B cell (primary cell): ENCODE measurements at regions not wholly inside any gene's neighbourhood (a gene's known extent, or its start where the extent isn't known, plus 50 kb on each side); places are given as distances from the start of the nearest gene placed in this dataset.

ENCODE experiments used
- ATAC-seq: fragments of 200-7000 bp; cut with Tn5 transposase; one replicate; pipeline ENCODE4 v1.10.0; 2021; ENCODE audit warnings: low read depth, mild to moderate bottlenecking, moderate number of reproducible peaks, moderate library complexity
- CTCF ChIA-PET: fragments of 350-600 bp; sonication (Branson Sonifier 250); formaldehyde crosslinking; loops from one replicate; lab custom pipeline; 2021; ENCODE audit warnings: antibody characterized with exemption, inconsistent platforms; lab: Charles Lee
- POLR2A ChIA-PET: fragments of 350-600 bp; sonication (Branson Sonifier 250); formaldehyde crosslinking; loops from one replicate; lab custom pipeline; 2021; ENCODE audit warnings: antibody characterized with exemption; lab: Charles Lee
- DNase-seq: peaks from one replicate; pipeline ENCODE4 v3.0.0; 2013
- H2AFZ ChIP-seq: 2 replicates; pipeline ENCODE4 v1.6.1; 2012; ENCODE audit warnings: mild to moderate bottlenecking, low read depth, low read length; ENCODE audit not compliant: insufficient read depth, poor library complexity, severe bottlenecking
- H3K27ac ChIP-seq, 2 donors: 1 replicate in 1 of 2; 2 replicates in 1 of 2; pipeline ENCODE4 v1.5.1; 2012 to 2013; ENCODE audit warnings: low read length in 2 of 2, mild to moderate bottlenecking in 2 of 2, moderate library complexity in 1 of 2
- H3K27me3 ChIP-seq, 4 experiments: fragments of 200-600 bp in 1 of 4; sonication (generic) in 1 of 4; replicated peaks in 1 of 4; 1 replicate in 2 of 4; 2 replicates in 2 of 4; pipeline versions ENCODE4 v1.6.1 to v1.7.0; 2013 to 2016; ENCODE audit warnings: low read length in 3 of 4, mild to moderate bottlenecking in 2 of 4, mixed read lengths in 1 of 4, moderate library complexity in 1 of 4; ENCODE audit not compliant: insufficient read depth in 4 of 4, control insufficient read depth in 3 of 4; ENCODE audit errors: control extremely low read depth in 1 of 4
- H3K36me3 ChIP-seq, 2 experiments: replicated peaks in 1 of 2; 1 replicate in 1 of 2; 2 replicates in 1 of 2; pipeline versions ENCODE4 v1.6.1 to v1.7.1; 2013; ENCODE audit warnings: low read length in 1 of 2; ENCODE audit not compliant: insufficient read depth in 2 of 2, control insufficient read depth in 1 of 2; ENCODE audit errors: control extremely low read depth in 1 of 2, extremely low read depth in 1 of 2
- H3K4me1 ChIP-seq, 2 donors: fragments of 200-600 bp in 1 of 2; sonication (generic) in 1 of 2; 1 replicate in 1 of 2; 2 replicates in 1 of 2; pipeline versions ENCODE4 v1.5.1 to v1.6.1; 2013 to 2017; ENCODE audit warnings: low read length in 2 of 2; ENCODE audit not compliant: control insufficient read depth in 2 of 2, insufficient read depth in 2 of 2
- H3K4me2 ChIP-seq: replicated peaks from 2 replicates; pipeline ENCODE3; 2012; ENCODE audit warnings: mild to moderate bottlenecking, low read depth, low read length; ENCODE audit not compliant: poor library complexity, severe bottlenecking
- H3K4me3 ChIP-seq, 5 experiments: fragments of 200-600 bp in 1 of 5; sonication (generic) in 1 of 5; 1 replicate in 3 of 5; 2 replicates in 2 of 5; pipeline versions ENCODE4 v1.5.1 to v1.7.0; 2011 to 2016; ENCODE audit warnings: low read length in 4 of 5, mild to moderate bottlenecking in 4 of 5, low read depth in 2 of 5, control low read depth in 1 of 5, moderate library complexity in 1 of 5; ENCODE audit not compliant: insufficient read depth in 1 of 5; ENCODE audit errors: control extremely low read depth in 1 of 5, extremely low read depth in 1 of 5
- H3K79me2 ChIP-seq: fragments of 200-600 bp; sonication (generic); one replicate; pipeline ENCODE4 v1.6.0; 2016; ENCODE audit warnings: low read length; ENCODE audit not compliant: control insufficient read depth, insufficient read depth
- H3K9ac ChIP-seq: fragments of 200-600 bp; sonication (generic); 2 replicates; pipeline ENCODE4 v1.6.1; 2017; ENCODE audit warnings: mild to moderate bottlenecking, low read length, moderate library complexity
- H3K9me3 ChIP-seq, 3 donors: one replicate each; pipeline versions ENCODE4 v1.6.1 to v1.7.1; 2013; ENCODE audit warnings: low read length in 2 of 3; ENCODE audit not compliant: control insufficient read depth in 2 of 3, insufficient read depth in 1 of 3; ENCODE audit errors: control extremely low read depth in 1 of 3
- H4K20me1 ChIP-seq: 2 replicates; pipeline ENCODE4 v1.6.0; 2012; ENCODE audit warnings: mild to moderate bottlenecking, low read length; ENCODE audit not compliant: insufficient read depth, control insufficient read depth, poor library complexity, severe bottlenecking
- H3K27ac Mint-ChIP-seq: one replicate; pipeline ENCODE4 v1.8.0; 2021; ENCODE audit warnings: mixed read lengths
- H3K27me3 Mint-ChIP-seq: one replicate; pipeline ENCODE4 v1.8.0; 2021; ENCODE audit warnings: mixed read lengths
- H3K4me1 Mint-ChIP-seq: one replicate; pipeline ENCODE4 v1.8.0; 2021; ENCODE audit warnings: mixed read lengths
- H3K4me3 Mint-ChIP-seq: one replicate; pipeline ENCODE4 v1.8.0; 2021; ENCODE audit warnings: mixed read lengths
- H3K9me3 Mint-ChIP-seq: one replicate; pipeline ENCODE4 v1.8.0; 2022; ENCODE audit warnings: mixed read lengths; ENCODE audit not compliant: insufficient read depth
- CTCF ChIP-seq: fragments of 200-600 bp; IDR thresholded peaks from one replicate; pipeline ENCODE4 v1.8.0; 2022; ENCODE audit warnings: antibody characterized with exemption, mild to moderate bottlenecking
- EZH2 ChIP-seq: IDR thresholded peaks from 2 replicates; pipeline ENCODE4 v1.6.1; 2012; ENCODE audit warnings: borderline replicate concordance, low read depth, mild to moderate bottlenecking, moderate library complexity, low read length; ENCODE audit not compliant: insufficient read depth, poor library complexity, severe bottlenecking
- WGBS: methylation state at CpG from one replicate; pipeline ENCODE4 v1.1.5; 2013; ENCODE audit warnings: missing lambda C conversion rate; ENCODE audit not compliant: insufficient coverage; 5-methylcytosine and 5-hydroxymethylcytosine counted together
- intact Hi-C: fragments of 100-400 bp; cut with micrococcal nuclease; formaldehyde crosslinking; loops from one replicate; pipeline ENCODE4 v1.10.0; 2022

DNA sequence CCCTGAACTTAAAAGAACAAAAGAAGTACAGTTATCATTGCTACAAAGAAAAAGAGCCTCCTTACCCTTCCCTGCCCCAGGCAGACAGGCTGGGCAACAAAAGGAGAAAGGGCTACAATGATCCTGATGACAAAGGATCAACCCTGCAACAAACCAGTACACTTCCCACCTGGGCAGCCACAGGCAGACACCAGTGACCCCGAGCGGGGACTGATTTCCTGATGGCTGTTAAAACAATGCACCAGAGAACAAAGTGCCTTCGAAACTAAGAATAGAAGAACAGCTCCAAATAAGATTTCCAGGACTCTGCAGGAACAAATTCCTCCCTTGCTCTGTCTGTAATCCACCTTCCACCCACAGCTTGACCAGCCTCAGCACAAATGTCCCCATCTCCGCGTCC is 106.3 kb upstream of the ARHGEF3 start:
- H3K4me1 Mint-ChIP-seq: no peaks in the 10 kb centered on the region
- no peak overlapping the region for H3K4me3 Mint-ChIP-seq
- 91% methylated on average over 3 of the region's 5 CpGs for WGBS
- no peaks in the 10 kb centered on the region for H3K27me3 Mint-ChIP-seq
- Histone ChIP-seq H4K20me1 (no peaks in the 10 kb centered on the region), H3K4me3 (no peak overlapping the region), H3K4me1 (no peaks in the 10 kb centered on the region), H2AFZ (no peak overlapping the region), H3K4me2 (no peak overlapping the region), H3K79me2 (peaks cover 13% of the 10 kb centered on the region), H3K9ac (no peak overlapping the region), H3K9me3 (no peaks in the 10 kb centered on the region), H3K27me3 (no peaks in the 10 kb centered on the region), H3K36me3 (no peaks in the 10 kb centered on the region), H3K27ac (no peak overlapping the region)
- ATAC-seq (no peak), DNase-seq (no peak)
- ChIA-PET POLR2A (no interaction called here), CTCF (no interaction called here)
- no peak overlapping the region for H3K27ac Mint-ChIP-seq
- no peak for TF ChIP-seq CTCF
- TF ChIP-seq EZH2: no peak
- no peaks in the 10 kb centered on the region for H3K9me3 Mint-ChIP-seq
- intact Hi-C loops: no loop called here

DNA sequence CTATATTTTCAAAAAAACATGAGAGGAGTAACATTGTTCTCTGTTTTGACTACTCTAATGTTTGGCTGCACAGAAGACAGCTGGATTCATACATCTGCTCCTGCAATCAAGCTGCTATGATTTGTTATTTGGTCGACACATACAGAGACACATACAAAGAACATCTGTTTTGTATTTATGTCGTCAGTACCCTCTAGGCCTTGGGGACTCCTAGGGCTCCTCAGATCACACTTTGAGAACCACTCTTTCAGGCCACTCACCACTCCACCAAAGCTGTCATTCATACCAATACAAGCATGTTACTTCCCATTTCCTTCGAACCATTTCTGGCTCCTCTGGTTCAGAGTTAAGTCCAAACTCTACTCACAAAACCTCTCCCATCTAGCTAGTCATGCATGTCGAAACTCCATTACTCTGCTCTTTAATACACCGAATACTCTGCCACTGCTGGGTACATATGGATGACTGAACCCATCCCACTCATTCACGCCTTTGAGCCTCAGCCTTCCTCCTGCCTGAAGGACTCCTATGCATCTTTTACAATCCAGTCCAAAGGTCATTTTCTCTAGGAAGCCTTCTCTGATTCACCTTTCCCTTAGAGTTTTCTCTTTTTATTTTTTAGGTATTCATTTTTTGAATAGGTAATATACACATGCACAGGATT is 102.9 kb upstream of the ARHGEF3 start:
- H3K36me3 ChIP-seq: no peaks in the 10 kb centered on the region
- no peak overlapping the region for H3K4me3 ChIP-seq
- H3K4me3 Mint-ChIP-seq: no peak overlapping the region
- peaks cover 5% of the 10 kb centered on the region for H3K79me2 ChIP-seq
- no peak overlapping the region for H3K4me2 ChIP-seq
- H3K27me3 Mint-ChIP-seq: no peaks in the 10 kb centered on the region
- H3K4me1 ChIP-seq: peaks cover 0 to 3% of the 10 kb centered on the region in 2 donors
- TF ChIP-seq CTCF (no peak), EZH2 (no peak)
- WGBS: 94% methylated on average over 4 of the region's 6 CpGs
- POLR2A ChIA-PET: no interaction called here
- H3K9ac ChIP-seq: no peak overlapping the region
- H3K27ac Mint-ChIP-seq: no peak overlapping the region
- DNase-seq (no peak), ATAC-seq (no peak)
- CTCF ChIA-PET: no interaction called here
- no peaks in the 10 kb centered on the region for H4K20me1 ChIP-seq
- no peak overlapping the region for H2AFZ ChIP-seq
- no peaks in the 10 kb centered on the region for H3K9me3 ChIP-seq
- H3K4me1 Mint-ChIP-seq: peaks cover 5% of the 10 kb centered on the region
- H3K9me3 Mint-ChIP-seq: no peaks in the 10 kb centered on the region
- no peak overlapping the region for H3K27ac ChIP-seq
- intact Hi-C loops: no loop called here
- no peaks in the 10 kb centered on the region for H3K27me3 ChIP-seq
